Immature natural killer cell (primary cell): ENCODE measurements at regions not wholly inside any gene's neighbourhood (a gene's known extent, or its start where the extent isn't known, plus 50 kb on each side); places are given as distances from the start of the nearest gene placed in this dataset.
"Not testable (repeated sequence)": the region's sequence is repeated elsewhere in the genome, so short reads cannot be mapped to it uniquely, and the experiment has no call there.

ENCODE experiments used
- DNase-seq, 3 donors: peaks; one replicate each; pipeline ENCODE4 v3.0.0; 2022; ENCODE audit warnings: mixed read lengths in 1 of 3
- H3K27ac Mint-ChIP-seq, 6 donors: one replicate each; pipeline ENCODE4 v1.8.0; 2020; ENCODE audit warnings: mixed read lengths in 6 of 6, mild to moderate bottlenecking in 5 of 6, inconsistent platforms in 4 of 6, moderate library complexity in 3 of 6
- H3K27me3 Mint-ChIP-seq, 3 donors: one replicate each; pipeline ENCODE4 v1.8.0; 2020 to 2021; ENCODE audit warnings: low read depth in 3 of 3, mild to moderate bottlenecking in 3 of 3, mixed read lengths in 3 of 3, moderate library complexity in 3 of 3, inconsistent platforms in 1 of 3
- H3K36me3 Mint-ChIP-seq, 3 donors: one replicate each; pipeline ENCODE4 v1.8.0; 2020; ENCODE audit warnings: mixed read lengths in 3 of 3, inconsistent platforms in 2 of 3, mild to moderate bottlenecking in 2 of 3
- H3K4me1 Mint-ChIP-seq, 2 donors: one replicate each; pipeline ENCODE4 v1.8.0; 2020; ENCODE audit warnings: inconsistent platforms in 2 of 2, mild to moderate bottlenecking in 2 of 2, mixed read lengths in 2 of 2, moderate library complexity in 1 of 2
- H3K4me3 Mint-ChIP-seq, 5 donors: one replicate each; pipeline ENCODE4 v1.8.0; 2020; ENCODE audit warnings: mild to moderate bottlenecking in 5 of 5, mixed read lengths in 5 of 5, inconsistent platforms in 3 of 5, moderate library complexity in 3 of 5
- H3K9me3 Mint-ChIP-seq, 6 donors: one replicate each; pipeline ENCODE4 v1.8.0; 2020; ENCODE audit warnings: mild to moderate bottlenecking in 6 of 6, mixed read lengths in 6 of 6, inconsistent platforms in 4 of 6, moderate library complexity in 3 of 6

GRCh38 chr13:18276280-18276679 lies 905.3 kb downstream of the TUBA3C start:
- DNase-seq, result peak in 1 of 3 donors; percentile 1
- H3K27me3 Mint-ChIP-seq, H3K4me1 Mint-ChIP-seq, H3K36me3 Mint-ChIP-seq, H3K9me3 Mint-ChIP-seq, H3K27ac Mint-ChIP-seq: not testable (repeated sequence)
- peak overlapping the region in 1 of 5 donors; percentile 60 for H3K4me3 Mint-ChIP-seq

GRCh38 chr13:18273785-18274514 lies 907.7 kb downstream of the TUBA3C start:
- H3K27me3 Mint-ChIP-seq, DNase-seq, H3K27ac Mint-ChIP-seq, H3K4me1 Mint-ChIP-seq, H3K9me3 Mint-ChIP-seq, H3K36me3 Mint-ChIP-seq: not testable (repeated sequence)
- H3K4me3 Mint-ChIP-seq, result peak overlapping the region in 1 of 5 donors; percentile 14

GRCh38 chr13:18258801-18259419 lies 922.7 kb downstream of the TUBA3C start:
- DNase-seq, H3K4me1 Mint-ChIP-seq, H3K36me3 Mint-ChIP-seq, H3K4me3 Mint-ChIP-seq, H3K27me3 Mint-ChIP-seq, H3K27ac Mint-ChIP-seq: not testable (repeated sequence)
- peaks cover 12 to 32% (median 20%) of the 10 kb centered on the region in 6 donors for H3K9me3 Mint-ChIP-seq

GRCh38 chr13:18257686-18258085 lies 923.9 kb downstream of the TUBA3C start:
- not testable (repeated sequence) for H3K27me3 Mint-ChIP-seq, H3K36me3 Mint-ChIP-seq, DNase-seq, H3K4me3 Mint-ChIP-seq, H3K4me1 Mint-ChIP-seq, H3K27ac Mint-ChIP-seq
- peaks cover 16 to 32% (median 21%) of the 10 kb centered on the region in 6 donors for H3K9me3 Mint-ChIP-seq

GRCh38 chr13:18252848-18253247 lies 928.8 kb downstream of the TUBA3C start:
- peaks cover 26 to 34% (median 28%) of the 10 kb centered on the region in 6 donors for H3K9me3 Mint-ChIP-seq
- H3K36me3 Mint-ChIP-seq, result peaks cover 0 to 12% (median 8%) of the 10 kb centered on the region in 3 donors
- peaks cover 13 to 16% of the 10 kb centered on the region in 2 donors for H3K4me1 Mint-ChIP-seq
- not testable (repeated sequence) for H3K27me3 Mint-ChIP-seq, DNase-seq, H3K27ac Mint-ChIP-seq, H3K4me3 Mint-ChIP-seq

GRCh38 chr13:18248533-18249240 lies 932.9 kb downstream of the TUBA3C start:
- DNase-seq, H3K36me3 Mint-ChIP-seq, H3K27me3 Mint-ChIP-seq: not testable (repeated sequence)
- peaks cover 10 to 11% of the 10 kb centered on the region in 2 donors for H3K4me1 Mint-ChIP-seq
- peak overlapping the region in 1 of 5 donors; percentile 31 for H3K4me3 Mint-ChIP-seq
- peak overlapping the region in 1 of 6 donors; percentile 12 for H3K27ac Mint-ChIP-seq
- H3K9me3 Mint-ChIP-seq, result peaks cover 13 to 21% (median 19%) of the 10 kb centered on the region in 6 donors

GRCh38 chr13:18240086-18240485 lies 941.5 kb downstream of the TUBA3C start:
- not testable (repeated sequence) for DNase-seq, H3K27me3 Mint-ChIP-seq, H3K36me3 Mint-ChIP-seq, H3K4me3 Mint-ChIP-seq, H3K27ac Mint-ChIP-seq, H3K4me1 Mint-ChIP-seq
- H3K9me3 Mint-ChIP-seq, result peaks cover 17 to 28% (median 23%) of the 10 kb centered on the region in 6 donors

GRCh38 chr13:18238586-18238985 lies 943.0 kb downstream of the TUBA3C start:
- not testable (repeated sequence) for H3K4me3 Mint-ChIP-seq, H3K4me1 Mint-ChIP-seq, H3K27me3 Mint-ChIP-seq, H3K36me3 Mint-ChIP-seq, DNase-seq, H3K27ac Mint-ChIP-seq
- peaks cover 17 to 24% (median 22%) of the 10 kb centered on the region in 6 donors for H3K9me3 Mint-ChIP-seq

GRCh38 chr13:18236528-18236815 lies 945.2 kb downstream of the TUBA3C start:
- Mint-ChIP-seq H3K9me3 (peaks cover 15 to 21% (median 16%) of the 10 kb centered on the region in 6 donors), H3K36me3 (no peaks in the 10 kb centered on the region), H3K4me3 (no peak overlapping the region), H3K27me3 (no peaks in the 10 kb centered on the region), H3K4me1 (peaks cover 0 to 1% of the 10 kb centered on the region in 2 donors), H3K27ac (no peak overlapping the region)
- no peak for DNase-seq

- DNase-seq, result no peak
- H3K27ac Mint-ChIP-seq, result no peak overlapping the region
- peaks cover 0 to 1% of the 10 kb centered on the region in 2 donors for H3K4me1 Mint-ChIP-seq
- peaks cover 9 to 17% (median 14%) of the 10 kb centered on the region in 6 donors for H3K9me3 Mint-ChIP-seq
- no peak overlapping the region for H3K4me3 Mint-ChIP-seq
- H3K36me3 Mint-ChIP-seq, result no peaks in the 10 kb centered on the region
- H3K27me3 Mint-ChIP-seq, result no peaks in the 10 kb centered on the region
Observed at GRCh38 chr13:18235756-18236527, 945.7 kb downstream of the TUBA3C start.

GRCh38 chr13:18235172-18235571 lies 946.5 kb downstream of the TUBA3C start:
- no peak overlapping the region for H3K4me3 Mint-ChIP-seq
- DNase-seq, result no peak
- H3K36me3 Mint-ChIP-seq, result no peaks in the 10 kb centered on the region
- H3K4me1 Mint-ChIP-seq, result peaks cover 0 to 1% of the 10 kb centered on the region in 2 donors
- H3K9me3 Mint-ChIP-seq, result peaks cover 6 to 16% (median 14%) of the 10 kb centered on the region in 6 donors
- H3K27ac Mint-ChIP-seq, result no peak overlapping the region
- peaks cover 0 to 2% (median 0%) of the 10 kb centered on the region in 3 donors for H3K27me3 Mint-ChIP-seq

GRCh38 chr13:18234451-18234850 lies 947.2 kb downstream of the TUBA3C start:
- not testable (repeated sequence) for H3K27me3 Mint-ChIP-seq, H3K4me1 Mint-ChIP-seq, H3K27ac Mint-ChIP-seq, DNase-seq, H3K36me3 Mint-ChIP-seq, H3K4me3 Mint-ChIP-seq
- H3K9me3 Mint-ChIP-seq, result peaks cover 6 to 16% (median 14%) of the 10 kb centered on the region in 6 donors

GRCh38 chr13:18233783-18234299 lies 947.8 kb downstream of the TUBA3C start:
- H3K4me1 Mint-ChIP-seq, result peaks cover 0 to under 1% of the 10 kb centered on the region in 2 donors
- H3K4me3 Mint-ChIP-seq, result no peak overlapping the region
- H3K36me3 Mint-ChIP-seq, result no peaks in the 10 kb centered on the region
- peaks cover 0 to 2% (median 0%) of the 10 kb centered on the region in 3 donors for H3K27me3 Mint-ChIP-seq
- DNase-seq, result no peak
- peaks cover 3 to 15% (median 13%) of the 10 kb centered on the region in 6 donors for H3K9me3 Mint-ChIP-seq
- no peak overlapping the region for H3K27ac Mint-ChIP-seq
